ENCODE measurements at regions not wholly inside any gene's neighbourhood (a gene's known extent, or its start where the extent isn't known, plus 50 kb on each side); places are given as distances from the start of the nearest gene placed in this dataset.

- TF ChIP-seq CTCF (IDR thresholded peaks at IDR 0.05): no peak
- TF ChIP-seq POLR2A (IDR thresholded peaks at IDR 0.05): no peak
Observed at GRCh38 chr10:2867788-2868299, 199.5 kb upstream of the PFKP start.
